GM21367 (cell line): ENCODE measurements at regions not wholly inside any gene's neighbourhood (a gene's known extent, or its start where the extent isn't known, plus 50 kb on each side); places are given as distances from the start of the nearest gene placed in this dataset.

Experiments
- ATAC-seq: cut with Tn5 transposase; IDR thresholded peaks from one replicate; pipeline ENCODE4 v1.9.1; 2021; ENCODE audit not compliant: unreplicated experiment

DNA sequence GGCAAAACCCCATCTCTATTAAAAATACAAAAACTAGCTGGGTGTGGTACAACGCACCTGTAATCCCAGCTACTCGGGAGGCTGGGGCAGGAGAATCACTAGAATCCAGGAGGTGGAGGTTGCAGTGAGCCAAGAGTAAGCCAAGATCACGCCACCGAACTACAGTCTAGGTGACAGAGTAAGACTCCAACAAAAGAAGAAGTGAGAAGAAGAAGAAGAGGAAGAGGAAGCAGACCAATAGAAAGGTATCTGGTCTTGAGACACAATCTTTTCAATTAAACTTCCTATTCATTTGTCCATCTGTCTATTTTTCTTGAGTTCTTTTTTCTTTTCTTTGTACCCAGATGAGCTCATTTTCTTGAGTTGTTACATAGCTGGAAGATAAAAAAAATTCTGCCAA lies 55.7 kb upstream of the ACADM start:
- peak; percentile 46 for ATAC-seq

- ATAC-seq: peak; percentile 38
Measured at GRCh38 chr1:75671708-75672107, 52.8 kb upstream of the ACADM start.

DNA sequence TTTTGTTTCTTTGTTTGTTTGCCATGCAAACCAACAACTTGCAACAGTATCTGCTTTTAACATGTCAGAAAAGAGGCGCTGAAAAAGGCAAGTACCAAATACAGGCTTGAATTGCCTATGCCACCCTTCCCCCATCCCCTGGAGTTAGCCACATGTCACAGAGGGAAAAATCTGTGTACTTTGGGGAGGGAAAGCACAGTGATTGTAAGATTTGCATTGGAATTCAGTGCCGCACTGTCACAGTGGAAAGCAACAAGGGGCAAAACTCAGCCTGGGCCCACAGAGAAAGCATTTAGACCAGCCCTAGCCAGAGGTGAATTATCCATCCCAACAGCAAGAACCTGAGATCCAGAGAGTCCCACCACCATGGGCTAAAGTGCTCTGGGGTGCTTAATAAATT lies 52.4 kb upstream of the ACADM start:
- ATAC-seq: no peak

- ATAC-seq: no peak
Measured at GRCh38 chr1:75672528-75673393, 51.7 kb upstream of the ACADM start.

- no peak for ATAC-seq
Measured at GRCh38 chr1:75673399-75673798, 51.1 kb upstream of the ACADM start.

DNA sequence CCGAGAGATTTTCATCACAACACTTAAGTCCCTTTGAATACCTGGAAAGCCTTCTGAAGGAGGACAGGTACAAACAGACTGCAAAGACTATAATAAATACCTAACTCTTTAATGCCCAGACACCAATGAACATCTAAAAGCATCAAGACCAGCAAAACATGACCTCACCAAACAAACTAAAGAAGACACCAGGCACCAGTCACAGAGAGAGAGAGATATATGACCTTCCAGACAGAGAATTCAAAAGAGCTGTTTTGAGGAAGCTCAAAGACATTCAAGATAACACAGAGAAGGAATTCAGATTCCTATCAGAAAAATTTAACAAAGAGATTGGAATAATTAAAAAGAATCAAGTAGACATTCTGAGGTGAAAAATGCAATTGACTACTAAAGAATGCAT lies 50.6 kb upstream of the ACADM start:
- no peak for ATAC-seq
